Hepatic stellate cell (primary cell): ENCODE measurements at regions not wholly inside any gene's neighbourhood (a gene's known extent, or its start where the extent isn't known, plus 50 kb on each side); places are given as distances from the start of the nearest gene placed in this dataset.

Experiments
- DNase-seq: peaks from one replicate; pipeline ENCODE4 v3.0.0; 2011; ENCODE audit warnings: low spot score

- DNase-seq, result no peak
These were observed 187.9 kb upstream of the LYSMD4 start for GRCh38 chr15:99921101-99921500.

GRCh38 chr15:99918072-99918471 is 184.8 kb upstream of the LYSMD4 start:
- no peak for DNase-seq

- no peak for DNase-seq
These were observed 184.0 kb upstream of the LYSMD4 start for GRCh38 chr15:99917252-99917651.

GRCh38 chr15:99916668-99917223 is 183.5 kb upstream of the LYSMD4 start:
- DNase-seq, result no peak

GRCh38 chr15:99914723-99915122 is 181.5 kb upstream of the LYSMD4 start:
- DNase-seq, result no peak

GRCh38 chr15:99911816-99912215 is 178.6 kb upstream of the LYSMD4 start:
- DNase-seq, result no peak

GRCh38 chr15:99909592-99910295 is 176.5 kb upstream of the LYSMD4 start:
- DNase-seq, result no peak

- DNase-seq, result no peak
These were observed 174.5 kb upstream of the LYSMD4 start for GRCh38 chr15:99907698-99908097.

- no peak for DNase-seq
These were observed 173.6 kb upstream of the LYSMD4 start for GRCh38 chr15:99906793-99907192.

- no peak for DNase-seq
These were observed 173.1 kb upstream of the LYSMD4 start for GRCh38 chr15:99906311-99906710.

- no peak for DNase-seq
These were observed 169.2 kb upstream of the LYSMD4 start for GRCh38 chr15:99902248-99902928.

- DNase-seq, result no peak
These were observed 162.7 kb upstream of the LYSMD4 start for GRCh38 chr15:99895956-99896311.

- DNase-seq, result no peak
These were observed 162.1 kb upstream of the LYSMD4 start for GRCh38 chr15:99895189-99895955.

- DNase-seq, result no peak
These were observed 145.6 kb upstream of the LYSMD4 start for GRCh38 chr15:99878835-99879234.

GRCh38 chr15:99873451-99873850 is 140.2 kb upstream of the LYSMD4 start:
- DNase-seq, result no peak

GRCh38 chr15:99863550-99864198 is 130.4 kb upstream of the LYSMD4 start:
- DNase-seq, result no peak

GRCh38 chr15:99857836-99858235 is 124.6 kb upstream of the LYSMD4 start:
- DNase-seq, result no peak

- no peak for DNase-seq
These were observed 117.3 kb upstream of the LYSMD4 start for GRCh38 chr15:99850517-99850916.

GRCh38 chr15:99845009-99845408 is 111.8 kb upstream of the LYSMD4 start:
- DNase-seq, result no peak

- no peak for DNase-seq
These were observed 110.9 kb upstream of the LYSMD4 start for GRCh38 chr15:99844150-99844549.

GRCh38 chr15:99842071-99842470 is 108.8 kb upstream of the LYSMD4 start:
- DNase-seq, result no peak

- DNase-seq, result no peak
These were observed 93.0 kb upstream of the LYSMD4 start for GRCh38 chr15:99826157-99826780.
